Panc1 (cell line): ENCODE measurements at regions not wholly inside any gene's neighbourhood (a gene's known extent, or its start where the extent isn't known, plus 50 kb on each side); places are given as distances from the start of the nearest gene placed in this dataset.

ENCODE experiments used
- TF ChIP-seq, protein P1 (sequence below): fragments of 450-650 bp; IDR thresholded peaks from 2 replicates; pipeline ENCODE4 v1.5.1; 2017; ENCODE audit warnings: mild to moderate bottlenecking
- TF ChIP-seq, protein P2 (sequence below), 2 experiments: IDR thresholded peaks; 2 replicates each; pipeline ENCODE4 v1.6.1; 2011 to 2012; ENCODE audit warnings: low read depth in 2 of 2, control low read depth in 1 of 2, low read length in 1 of 2, mild to moderate bottlenecking in 1 of 2, moderate library complexity in 1 of 2; ENCODE audit not compliant: insufficient read depth in 1 of 2

DNA sequence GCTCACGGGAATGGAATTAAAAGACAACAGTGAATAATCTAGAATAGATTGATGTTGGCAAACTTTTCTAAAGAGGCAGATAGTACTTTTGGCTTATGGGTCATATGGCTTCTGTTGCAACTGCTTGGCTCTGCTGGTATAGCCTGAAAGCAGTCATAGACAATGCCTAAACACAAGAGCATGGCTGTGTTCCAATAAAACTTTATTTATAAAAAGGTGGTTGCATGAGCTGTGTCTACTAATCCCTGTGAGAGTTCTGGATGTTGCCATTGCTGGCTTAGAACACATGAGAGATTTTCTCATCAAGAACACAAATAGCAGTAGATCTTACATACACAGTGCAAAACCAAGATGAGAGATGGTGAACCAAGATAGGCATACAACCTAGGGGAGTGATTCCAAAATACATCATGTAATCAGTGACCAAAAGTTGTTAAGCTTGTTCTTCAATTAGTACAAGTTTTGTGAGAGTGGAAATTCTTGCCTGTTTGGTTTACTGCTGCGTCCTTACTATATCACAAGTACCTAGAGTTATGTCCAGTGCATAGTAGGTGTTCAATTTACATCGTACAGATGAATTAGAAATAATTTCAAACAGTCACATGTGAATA is 380.0 kb downstream of the METTL4 start:
- TF ChIP-seq, protein P1, sequence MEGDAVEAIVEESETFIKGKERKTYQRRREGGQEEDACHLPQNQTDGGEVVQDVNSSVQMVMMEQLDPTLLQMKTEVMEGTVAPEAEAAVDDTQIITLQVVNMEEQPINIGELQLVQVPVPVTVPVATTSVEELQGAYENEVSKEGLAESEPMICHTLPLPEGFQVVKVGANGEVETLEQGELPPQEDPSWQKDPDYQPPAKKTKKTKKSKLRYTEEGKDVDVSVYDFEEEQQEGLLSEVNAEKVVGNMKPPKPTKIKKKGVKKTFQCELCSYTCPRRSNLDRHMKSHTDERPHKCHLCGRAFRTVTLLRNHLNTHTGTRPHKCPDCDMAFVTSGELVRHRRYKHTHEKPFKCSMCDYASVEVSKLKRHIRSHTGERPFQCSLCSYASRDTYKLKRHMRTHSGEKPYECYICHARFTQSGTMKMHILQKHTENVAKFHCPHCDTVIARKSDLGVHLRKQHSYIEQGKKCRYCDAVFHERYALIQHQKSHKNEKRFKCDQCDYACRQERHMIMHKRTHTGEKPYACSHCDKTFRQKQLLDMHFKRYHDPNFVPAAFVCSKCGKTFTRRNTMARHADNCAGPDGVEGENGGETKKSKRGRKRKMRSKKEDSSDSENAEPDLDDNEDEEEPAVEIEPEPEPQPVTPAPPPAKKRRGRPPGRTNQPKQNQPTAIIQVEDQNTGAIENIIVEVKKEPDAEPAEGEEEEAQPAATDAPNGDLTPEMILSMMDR: no peak
- TF ChIP-seq, protein P2, sequence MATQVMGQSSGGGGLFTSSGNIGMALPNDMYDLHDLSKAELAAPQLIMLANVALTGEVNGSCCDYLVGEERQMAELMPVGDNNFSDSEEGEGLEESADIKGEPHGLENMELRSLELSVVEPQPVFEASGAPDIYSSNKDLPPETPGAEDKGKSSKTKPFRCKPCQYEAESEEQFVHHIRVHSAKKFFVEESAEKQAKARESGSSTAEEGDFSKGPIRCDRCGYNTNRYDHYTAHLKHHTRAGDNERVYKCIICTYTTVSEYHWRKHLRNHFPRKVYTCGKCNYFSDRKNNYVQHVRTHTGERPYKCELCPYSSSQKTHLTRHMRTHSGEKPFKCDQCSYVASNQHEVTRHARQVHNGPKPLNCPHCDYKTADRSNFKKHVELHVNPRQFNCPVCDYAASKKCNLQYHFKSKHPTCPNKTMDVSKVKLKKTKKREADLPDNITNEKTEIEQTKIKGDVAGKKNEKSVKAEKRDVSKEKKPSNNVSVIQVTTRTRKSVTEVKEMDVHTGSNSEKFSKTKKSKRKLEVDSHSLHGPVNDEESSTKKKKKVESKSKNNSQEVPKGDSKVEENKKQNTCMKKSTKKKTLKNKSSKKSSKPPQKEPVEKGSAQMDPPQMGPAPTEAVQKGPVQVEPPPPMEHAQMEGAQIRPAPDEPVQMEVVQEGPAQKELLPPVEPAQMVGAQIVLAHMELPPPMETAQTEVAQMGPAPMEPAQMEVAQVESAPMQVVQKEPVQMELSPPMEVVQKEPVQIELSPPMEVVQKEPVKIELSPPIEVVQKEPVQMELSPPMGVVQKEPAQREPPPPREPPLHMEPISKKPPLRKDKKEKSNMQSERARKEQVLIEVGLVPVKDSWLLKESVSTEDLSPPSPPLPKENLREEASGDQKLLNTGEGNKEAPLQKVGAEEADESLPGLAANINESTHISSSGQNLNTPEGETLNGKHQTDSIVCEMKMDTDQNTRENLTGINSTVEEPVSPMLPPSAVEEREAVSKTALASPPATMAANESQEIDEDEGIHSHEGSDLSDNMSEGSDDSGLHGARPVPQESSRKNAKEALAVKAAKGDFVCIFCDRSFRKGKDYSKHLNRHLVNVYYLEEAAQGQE (IDR thresholded peaks at IDR 0.05; ENCODE audit: insufficient read depth in 1 of 2, low read depth in 2 of 2, low read length in 1 of 2): no peak
